ENCODE measurements at regions not wholly inside any gene's neighbourhood (a gene's known extent, or its start where the extent isn't known, plus 50 kb on each side); places are given as distances from the start of the nearest gene placed in this dataset.
A peak's percentile ranks its signal among the peaks of the same experiment; 100 is the strongest.

DNA sequence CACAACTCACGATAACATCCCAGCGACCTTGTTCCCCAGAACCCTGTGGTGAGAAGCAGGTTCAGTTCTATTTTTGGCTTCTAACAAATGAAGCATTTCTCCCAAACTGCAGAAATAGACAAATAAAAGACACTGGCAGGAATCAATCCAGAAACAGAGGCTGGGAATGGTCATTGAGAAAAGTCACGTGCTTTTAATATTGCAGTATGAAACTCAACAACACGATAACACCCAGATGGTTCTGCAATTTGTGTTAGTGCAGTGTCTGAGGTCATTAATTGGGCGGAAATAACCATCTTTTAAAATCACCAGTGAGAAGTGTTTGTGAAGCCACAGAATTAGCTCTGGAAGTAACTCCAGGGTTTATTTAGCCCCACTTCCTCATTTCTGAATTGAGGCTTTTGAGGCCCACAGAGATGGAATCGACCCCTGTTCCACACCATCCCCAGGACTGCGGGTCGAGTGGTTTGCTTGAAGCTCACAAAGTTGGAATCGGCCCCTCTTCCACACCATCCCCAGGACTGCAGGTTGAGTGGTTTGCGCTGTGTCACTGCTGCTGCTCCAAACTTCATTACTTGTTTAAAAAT lies 164.7 kb upstream of the IRX4 start:
- no peak for DNase-seq

DNA sequence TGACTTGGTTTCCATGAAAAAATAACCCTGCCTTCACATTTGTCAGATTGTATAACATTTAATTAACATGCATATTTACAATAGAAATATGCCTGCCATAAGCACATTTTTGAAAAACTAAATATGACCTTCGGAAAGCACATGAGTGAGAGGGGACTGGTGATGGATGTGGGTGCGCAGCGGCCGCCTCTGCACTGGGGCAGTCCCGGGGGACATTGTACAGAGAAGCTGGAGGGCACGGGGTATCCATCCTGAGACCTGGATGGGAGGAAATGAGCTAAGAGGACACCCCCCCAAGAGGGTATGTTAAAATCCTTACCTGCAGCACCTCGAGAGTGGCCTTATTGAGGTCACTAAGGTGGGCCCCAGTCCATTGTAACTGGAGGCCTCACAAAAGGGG lies 161.3 kb upstream of the IRX4 start:
- DNase-seq = no peak

DNA sequence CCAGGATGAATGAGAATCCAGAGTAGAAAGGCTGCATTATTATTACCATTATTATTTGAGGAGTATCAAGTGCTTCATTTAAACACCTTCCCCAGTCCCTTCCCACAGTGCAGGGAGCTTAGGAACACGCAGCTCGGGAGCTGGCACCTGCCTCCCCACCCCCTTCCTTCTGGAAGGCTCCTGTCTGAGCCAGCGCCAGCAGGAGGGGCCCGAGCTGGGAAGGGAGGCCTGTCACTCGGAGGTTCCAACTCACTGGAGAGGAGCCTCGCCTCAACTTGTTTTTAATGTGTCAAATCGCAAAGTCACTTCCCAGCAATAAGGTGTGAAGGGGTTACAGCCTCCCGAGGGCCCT lies 156.4 kb upstream of the IRX4 start:
- DNase-seq = no peak

DNA sequence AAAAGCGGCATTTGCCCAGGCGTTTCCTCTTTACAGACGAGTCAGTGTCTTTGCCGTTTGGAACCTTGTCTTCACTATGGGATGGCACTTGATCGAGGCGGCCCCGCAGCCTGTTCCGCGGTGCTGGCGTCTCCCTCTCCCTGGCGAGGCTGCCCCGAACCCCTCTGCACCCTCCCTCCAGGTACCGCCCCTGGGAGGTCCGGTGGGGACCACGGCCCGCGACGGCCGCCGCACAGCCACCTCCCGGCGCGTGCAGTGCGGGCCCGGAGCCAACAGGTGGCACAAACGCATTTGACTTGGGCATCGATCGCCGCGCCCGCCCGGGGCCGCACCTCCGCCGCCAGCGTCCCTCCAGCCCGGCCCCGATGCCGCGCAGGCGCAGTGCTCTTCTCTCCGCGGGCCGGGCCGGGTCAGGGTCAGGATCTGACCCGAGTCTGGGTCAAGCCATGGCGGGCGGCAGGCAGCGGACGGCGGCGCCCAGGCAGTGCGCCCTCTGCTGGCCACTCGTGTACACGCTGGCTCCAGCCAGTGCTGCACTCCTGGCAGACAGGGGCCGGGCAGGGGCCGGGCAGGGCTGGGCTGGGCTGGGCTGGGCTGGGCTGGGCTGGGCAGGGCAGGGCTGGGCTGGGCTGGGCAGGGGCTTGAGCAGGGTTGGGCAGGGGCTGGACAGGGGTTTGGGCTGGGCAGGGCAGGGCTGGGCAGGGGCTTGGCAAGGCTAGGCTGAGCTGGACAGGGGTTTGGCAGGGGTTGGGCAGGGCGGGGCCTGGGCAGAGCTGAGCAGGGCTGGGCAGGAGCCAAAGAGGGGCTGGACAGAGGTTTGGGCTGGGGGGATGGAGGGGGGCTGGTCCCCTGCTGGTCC lies 155.8 kb upstream of the IRX4 start:
- DNase-seq = peak; percentile 64

DNA sequence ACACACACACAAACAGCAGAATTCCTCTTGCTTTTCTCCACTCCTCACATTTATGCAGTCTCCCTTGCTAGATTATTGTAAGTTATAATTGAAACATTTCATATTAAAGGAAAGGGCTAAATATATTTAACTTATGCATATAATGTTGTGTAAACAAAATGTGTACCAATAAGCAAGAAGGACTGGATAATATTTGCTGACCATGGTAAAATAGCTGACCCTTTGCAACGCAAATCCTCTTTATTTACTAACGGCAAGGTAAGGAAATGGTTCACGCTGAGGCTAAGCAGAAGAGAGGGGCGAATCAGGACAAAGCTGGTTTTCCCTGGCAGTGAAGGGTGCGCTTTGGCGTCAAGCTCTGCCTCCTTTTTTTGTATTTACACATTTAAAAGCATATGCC lies 154.2 kb upstream of the IRX4 start:
- DNase-seq = no peak

DNA sequence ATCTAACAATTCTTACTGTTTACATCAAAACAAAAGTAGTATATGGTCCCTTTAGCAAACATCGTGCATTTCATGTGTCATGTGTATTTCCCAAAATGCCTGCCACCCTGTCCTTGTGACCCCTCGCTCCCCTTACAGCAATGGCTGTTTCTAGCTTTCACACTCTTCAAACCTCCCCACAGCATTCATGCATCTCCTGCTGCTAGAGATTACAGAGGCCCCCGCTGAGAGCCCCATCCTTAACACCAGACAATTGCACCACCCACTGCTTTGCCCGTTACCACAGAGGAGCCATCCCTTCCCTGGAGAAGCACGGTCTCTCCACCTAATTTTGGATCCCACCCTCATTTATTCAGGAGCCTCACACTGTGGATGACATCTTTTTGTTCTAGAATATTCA lies 149.7 kb upstream of the IRX4 start:
- no peak for DNase-seq

DNA sequence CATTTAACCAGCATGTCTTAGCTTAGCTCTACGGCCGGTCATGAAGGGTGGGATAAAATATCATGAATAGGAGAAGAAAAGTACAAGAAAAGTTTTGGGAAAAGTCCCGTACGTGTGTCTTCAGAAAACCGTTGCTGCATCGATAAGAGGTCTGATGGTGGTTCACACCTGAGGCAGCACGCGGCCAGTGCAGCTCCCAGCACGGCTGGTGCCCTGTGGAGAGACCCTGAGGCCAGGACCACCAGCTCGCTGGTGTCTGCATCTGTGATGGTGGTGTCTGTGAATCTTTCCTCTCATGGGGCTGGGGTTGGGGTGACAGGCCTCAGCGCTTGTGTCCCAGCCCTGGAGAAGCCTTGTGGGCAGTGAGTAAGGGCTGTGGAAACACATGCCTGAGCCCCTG lies 148.9 kb upstream of the IRX4 start:
- no peak for DNase-seq

DNA sequence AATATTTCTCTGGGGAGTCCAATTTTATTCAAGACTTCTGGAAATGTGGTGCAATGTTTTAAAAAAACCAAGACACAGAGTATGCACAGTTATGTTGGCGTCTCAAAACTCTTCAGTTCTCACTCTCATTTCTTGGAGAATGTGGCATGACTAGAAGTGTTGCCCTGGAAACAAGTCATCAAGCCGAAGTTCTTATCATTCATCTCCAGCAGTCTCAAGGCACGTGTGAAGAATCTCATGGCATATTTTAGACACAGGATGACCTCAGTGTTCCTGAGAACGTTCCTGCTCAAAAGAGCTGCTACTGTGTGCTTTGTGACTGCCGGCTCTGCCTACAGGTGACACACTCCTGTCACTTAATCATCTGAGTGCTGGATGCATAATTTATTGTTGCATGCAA lies 147.4 kb upstream of the IRX4 start:
- DNase-seq = no peak

DNA sequence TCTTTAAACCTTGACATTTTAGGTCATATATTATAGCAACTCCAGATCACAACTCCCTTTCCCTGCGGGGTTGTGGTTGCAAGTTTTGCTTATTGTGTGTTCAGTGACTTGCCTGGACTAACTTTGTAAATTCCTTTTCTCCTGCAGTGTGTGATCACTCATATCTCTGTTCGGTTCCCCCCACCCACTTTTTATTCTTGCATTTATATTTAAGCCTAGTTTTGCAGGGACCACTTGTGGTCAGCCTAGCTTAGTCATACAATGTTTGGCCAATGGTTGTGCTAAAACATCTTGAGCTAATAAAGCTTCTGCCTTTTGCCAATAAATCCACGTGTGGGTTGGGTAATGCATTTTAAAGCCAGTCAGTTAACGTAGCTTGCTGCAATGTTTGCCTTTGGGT lies 146.5 kb upstream of the IRX4 start:
- no peak for DNase-seq

DNA sequence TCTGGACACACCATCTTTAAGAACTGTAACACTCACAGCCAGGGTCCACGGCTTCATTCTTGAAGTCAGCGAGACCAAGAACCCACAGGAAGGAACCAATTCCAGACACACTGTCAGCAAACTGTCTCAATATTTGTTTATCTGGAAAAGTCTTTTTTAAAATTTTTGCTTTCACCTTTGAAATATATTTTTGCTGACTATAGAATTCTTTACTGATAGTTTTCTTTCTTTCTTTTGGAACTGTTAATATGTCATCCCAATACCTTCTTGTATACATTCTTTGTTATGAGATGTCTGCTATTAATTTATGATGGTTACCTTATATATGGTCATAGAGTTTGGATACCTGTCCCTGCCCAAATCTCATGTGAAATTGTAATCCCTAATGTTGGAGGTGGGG lies 145.1 kb upstream of the IRX4 start:
- DNase-seq = no peak

DNA sequence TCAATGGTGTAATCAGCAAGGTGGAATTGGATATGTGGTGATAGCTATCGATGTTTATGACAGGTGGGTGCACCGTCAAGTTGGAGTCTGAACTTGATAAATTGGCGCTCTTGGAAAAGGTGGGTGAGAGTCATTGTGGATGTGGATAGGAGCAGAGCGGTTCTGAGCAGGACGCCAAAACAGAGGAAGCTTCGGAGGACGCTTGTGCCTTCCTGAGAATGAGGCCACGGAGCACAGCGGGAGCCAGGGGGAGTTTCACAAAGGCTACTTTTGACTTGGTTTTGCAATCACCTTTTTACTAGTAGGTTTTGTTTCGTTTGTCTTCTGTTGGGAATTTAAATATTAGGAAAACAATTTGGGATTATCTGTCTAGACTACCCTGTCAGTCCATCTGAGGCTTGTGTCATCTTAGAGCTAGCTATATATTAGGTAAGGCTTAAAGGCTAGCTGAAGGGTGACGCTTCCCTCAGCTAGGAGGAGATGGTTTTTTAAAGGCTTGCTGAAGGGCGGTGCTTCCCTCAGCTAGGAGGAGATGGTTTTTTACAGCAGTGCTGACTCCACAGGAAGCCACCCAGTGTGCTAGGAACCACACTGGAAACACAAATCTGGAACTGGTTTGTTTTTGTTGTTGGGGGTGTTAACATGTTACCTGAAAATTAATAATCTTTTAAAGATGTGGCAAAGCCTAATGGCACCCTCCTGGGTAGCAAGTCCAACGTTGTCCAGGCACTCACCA lies 142.4 kb upstream of the IRX4 start:
- DNase-seq = no peak

DNA sequence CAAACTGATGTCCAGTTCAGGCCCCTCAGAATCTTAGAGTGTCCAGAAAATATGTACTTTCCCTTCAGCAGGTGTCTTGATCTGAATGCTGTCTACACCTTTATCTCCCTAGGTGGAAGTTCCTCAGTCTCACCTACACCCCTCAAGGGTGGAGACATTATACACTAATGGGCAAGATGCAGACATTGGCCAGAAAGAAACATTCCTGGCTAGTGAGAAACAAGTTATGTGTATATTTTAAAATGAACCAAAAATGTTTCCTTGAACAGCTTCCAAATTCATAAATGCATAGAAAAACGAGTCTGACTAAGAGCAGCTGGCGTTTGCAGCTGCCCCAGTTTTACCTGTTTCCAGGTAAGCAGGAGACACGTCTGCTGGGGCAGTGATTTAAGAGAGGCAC lies 140.5 kb upstream of the IRX4 start:
- no peak for DNase-seq

DNA sequence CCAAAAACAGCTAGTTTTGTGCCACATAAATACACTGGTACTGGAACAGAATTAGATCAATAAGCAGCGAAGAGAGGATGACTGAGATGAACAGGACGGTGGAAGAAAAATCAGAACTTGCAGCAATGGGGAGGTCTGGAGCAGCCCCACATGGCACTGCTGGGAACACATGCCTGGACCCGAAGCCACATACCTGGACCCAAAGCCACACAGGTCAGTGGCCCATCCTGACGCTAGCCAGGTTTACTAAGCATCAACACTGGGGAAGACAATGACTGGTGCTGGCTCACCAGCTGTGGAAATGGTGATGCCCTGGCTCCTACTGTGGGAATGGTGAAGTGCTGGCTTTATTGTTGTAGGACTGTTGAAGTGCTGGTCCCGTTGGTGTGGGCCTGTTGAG lies 139.7 kb upstream of the IRX4 start:
- no peak for DNase-seq

DNA sequence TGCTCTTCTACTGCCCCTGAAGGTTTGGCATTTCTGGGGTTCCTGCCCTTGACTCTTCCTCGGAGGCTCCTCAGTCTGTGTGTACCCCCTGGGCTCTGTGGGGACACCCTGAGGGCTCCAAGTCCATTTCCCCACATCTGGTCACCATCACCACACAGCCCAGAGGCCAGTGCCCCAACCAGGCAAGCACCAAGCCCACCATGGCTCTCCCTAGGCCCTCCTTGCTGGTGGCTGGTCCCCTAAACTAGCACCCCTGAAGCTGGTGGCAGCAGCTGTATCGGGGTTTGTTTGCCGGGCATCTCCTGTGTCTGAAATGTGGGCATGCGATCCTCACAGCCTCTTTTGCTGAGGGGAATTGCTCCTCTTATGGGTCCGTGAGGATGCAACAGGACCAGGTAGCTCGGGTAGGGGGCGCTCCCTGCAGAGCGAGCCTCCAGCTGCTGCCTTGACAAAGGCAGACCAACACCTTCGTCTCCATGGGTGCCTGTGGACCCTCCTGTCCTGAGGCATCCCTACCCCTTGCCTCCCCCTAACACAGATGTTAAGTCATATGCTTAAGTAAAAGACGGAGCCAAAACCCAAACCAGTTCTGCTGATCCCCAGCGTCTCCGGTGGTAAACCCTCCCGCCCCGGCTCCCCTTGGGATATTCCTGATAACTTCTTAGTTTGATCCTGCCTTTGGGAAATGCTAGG lies 138.9 kb upstream of the IRX4 start:
- DNase-seq = no peak

DNA sequence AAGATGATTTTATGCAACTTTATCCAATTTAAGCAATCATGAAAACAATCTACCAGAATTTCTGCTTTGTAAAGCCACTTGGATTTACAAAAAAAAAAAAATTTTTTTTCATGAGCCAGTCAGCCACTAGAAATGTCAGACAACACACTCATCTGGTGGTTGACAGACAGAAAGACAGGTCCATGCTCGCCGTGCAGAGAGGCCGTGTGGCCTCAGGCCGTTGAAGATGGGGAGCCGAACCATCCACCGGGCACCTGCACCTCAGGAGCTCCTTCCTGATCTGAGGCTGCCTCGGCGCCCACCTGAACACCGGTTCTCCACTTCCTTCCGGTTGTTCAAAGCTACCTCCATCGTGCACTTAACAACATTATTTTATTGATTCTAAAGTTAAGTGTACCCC lies 138.0 kb upstream of the IRX4 start:
- no peak for DNase-seq

DNA sequence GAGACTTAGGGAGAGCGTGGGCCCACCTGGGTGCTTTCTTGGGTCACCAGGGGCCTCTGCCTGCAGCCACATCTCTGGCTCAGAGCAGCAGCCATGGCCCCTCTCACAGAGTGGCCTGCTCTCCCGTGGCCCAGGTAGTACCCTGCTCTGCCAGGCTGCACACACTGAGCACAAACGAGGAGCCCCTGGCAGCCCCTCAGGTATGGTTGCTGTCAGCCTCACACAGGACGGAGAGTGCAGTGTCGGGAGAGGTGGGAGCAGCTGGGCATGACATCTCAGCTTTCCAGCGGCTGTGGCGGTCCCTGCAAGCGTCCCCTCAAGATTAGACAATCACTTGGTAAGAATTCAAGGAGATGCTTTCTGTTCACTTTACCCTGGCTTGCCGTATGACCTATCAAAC lies 137.0 kb upstream of the IRX4 start:
- no peak for DNase-seq

DNA sequence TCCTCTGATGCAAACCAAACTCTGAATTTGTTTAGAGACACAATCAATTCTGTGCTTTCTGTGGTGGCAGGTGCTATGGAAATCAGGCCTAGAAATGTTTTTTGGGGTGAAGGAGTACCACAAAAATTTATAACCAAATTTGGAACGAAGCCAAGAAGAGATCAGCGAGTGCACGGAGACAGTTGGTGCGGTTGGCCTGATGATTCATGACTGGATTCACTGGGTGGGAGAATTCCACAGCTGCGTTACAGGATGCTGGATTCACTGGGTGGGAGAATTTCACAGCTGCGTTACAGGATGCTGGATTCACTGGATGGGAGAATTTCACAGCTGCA lies 135.6 kb upstream of the IRX4 start:
- no peak for DNase-seq

DNA sequence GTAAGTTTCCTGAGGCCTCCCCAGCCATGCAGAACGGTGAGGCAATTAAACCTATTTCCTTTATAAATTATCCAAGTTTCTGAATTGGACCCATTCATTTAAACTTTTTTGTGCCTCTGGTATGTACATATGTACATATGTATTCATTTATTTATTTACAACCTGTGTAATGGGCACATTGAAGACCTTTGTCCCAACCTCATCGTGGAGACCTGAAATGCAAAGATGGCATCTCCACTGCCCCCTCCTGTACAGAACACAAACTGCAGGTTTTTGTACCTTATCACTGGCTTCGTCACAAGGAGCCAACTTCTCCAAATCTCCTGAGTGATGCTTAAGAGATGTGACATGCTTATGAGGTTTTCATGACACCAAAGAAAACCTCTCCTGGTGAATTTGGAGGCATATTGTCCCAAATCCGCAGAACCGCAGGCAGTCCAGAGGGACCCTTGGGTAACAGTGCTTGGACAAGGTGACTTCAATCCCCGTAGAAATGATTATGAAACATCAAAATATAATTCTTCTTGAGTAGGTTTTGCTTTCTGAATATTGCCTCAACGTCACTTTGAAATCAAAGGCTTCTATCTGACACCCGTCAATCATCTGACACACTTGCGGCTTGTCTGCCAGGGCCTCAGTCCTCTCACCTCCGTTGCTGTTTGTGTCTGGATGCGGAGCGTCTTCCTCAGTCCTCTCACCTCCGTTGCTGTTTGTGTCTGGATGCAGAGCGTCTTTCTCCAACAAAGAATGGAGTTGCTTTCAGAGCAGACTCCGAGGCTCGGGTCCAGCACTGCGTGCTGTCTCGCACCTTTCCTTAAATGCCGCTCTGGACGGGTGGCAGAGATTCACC lies 135.0 kb upstream of the IRX4 start:
- DNase-seq = peak; percentile 26

DNA sequence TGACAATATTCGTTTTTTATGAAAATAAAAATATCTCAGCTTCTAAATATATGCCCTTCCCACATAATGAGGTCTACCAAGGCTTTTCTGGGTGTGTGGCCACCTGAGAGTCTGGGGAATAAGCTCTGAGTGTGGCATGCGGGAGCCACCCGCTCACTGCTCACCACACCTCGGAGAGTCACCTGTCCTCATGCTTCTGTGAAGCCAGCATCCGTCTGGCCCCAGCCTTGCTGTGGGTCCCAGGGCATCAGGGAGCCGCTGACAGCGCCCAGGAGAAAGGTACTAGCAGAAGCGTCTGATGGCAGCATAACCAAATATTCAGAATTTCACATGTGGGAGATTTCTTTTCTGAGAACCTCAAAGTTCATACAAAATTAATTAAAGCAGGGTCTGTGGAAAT lies 133.2 kb upstream of the IRX4 start:
- DNase-seq = no peak

DNA sequence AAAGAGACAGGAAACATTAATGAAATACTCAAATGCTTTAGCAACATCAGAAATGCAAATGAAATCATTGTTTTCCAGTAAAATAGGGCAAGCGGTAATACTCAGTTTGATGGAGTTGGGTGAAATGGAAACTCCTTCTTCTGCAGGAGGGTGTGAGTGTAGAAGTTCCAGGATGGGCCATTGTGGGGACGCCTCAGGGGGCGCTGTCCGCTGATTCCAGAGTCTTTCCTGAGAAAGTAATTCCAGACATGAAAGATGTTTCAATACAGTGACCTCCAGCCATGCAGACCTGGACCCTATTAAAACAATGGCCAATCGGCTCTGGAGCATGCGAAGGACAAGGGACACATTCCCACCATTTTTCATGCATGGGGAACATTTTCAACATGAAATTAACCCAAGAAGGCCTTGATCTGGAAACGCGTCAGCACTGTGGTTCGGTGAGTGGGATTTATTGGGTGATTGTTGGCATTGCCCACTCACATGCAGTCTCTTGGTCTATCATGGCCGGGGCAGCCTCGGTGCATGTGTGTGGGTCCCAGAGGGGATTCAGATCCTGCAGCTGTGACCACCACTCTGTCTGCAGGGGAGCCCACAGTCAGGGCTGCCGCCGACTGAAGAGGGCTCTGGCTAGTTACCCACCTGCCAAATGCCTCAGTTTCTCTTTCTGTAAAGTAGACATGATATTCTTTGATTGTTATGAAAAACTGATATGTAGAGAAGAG lies 132.6 kb upstream of the IRX4 start:
- no peak for DNase-seq

DNA sequence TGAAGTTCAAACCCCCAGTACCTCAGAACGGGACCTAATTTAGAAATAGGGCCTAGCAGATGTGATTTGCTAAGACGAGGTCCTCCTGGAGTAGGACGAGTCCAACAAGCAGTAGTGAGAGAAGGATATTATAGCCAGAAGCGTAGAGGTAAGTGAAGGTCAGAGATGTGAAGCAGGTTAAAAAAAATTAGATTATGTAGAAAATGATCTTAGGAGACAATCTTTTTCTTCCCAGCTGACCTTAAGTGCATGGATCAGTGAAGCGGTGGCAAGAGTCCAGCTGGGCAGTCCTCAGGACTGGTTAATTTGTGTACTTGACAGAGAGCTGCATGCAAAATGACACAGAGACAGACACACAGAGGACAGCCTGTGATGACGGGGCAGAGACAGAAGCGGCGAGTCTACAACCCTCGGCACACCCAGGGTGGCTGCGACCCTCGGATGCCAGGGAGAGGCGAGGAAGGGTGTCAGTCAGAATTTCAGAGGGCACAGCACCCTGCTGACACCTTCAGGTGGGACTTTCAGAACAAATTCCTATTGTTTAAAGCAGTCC lies 131.4 kb upstream of the IRX4 start:
- DNase-seq = no peak
